ENCODE measurements at regions not wholly inside any gene's neighbourhood (a gene's known extent, or its start where the extent isn't known, plus 50 kb on each side); places are given as distances from the start of the nearest gene placed in this dataset.

GRCh38 chr7:53292341-53292740, 256.9 kb downstream of the POM121L12 start:
- Histone ChIP-seq H3K4me3 (ENCODE audit: extremely low read depth in 1 of 4, insufficient read depth in 2 of 4, low read depth in 3 of 4, low read length in 4 of 4) (no peak overlapping the region), H2BK5ac (ENCODE audit: low read depth, low read length) (no peak overlapping the region), H3K23ac (ENCODE audit: insufficient read length) (no peak overlapping the region), H3K79me1 (ENCODE audit: low read depth, low read length) (no peaks in the 10 kb centered on the region), H3K9me3 (ENCODE audit: insufficient read depth in 2 of 2, low read depth in 1 of 2, low read length in 1 of 2) (peaks cover 2 to 3% of the 10 kb centered on the region in 2 experiments; a peak in 3 of 4 replicates), H3K23me2 (ENCODE audit: low read depth, low read length) (no peaks in the 10 kb centered on the region), H2BK120ac (replicated peaks; ENCODE audit: low read depth, low read length) (no peak overlapping the region), H3K56ac (replicated peaks; ENCODE audit: insufficient read length, low read depth, low read length) (no peak overlapping the region), H3K4me2 (ENCODE audit: insufficient read depth in 1 of 2, low read depth in 2 of 2, low read length in 2 of 2) (no peak overlapping the region), H3K79me2 (ENCODE audit: control insufficient read depth in 1 of 2, insufficient read depth in 2 of 2, low read length in 2 of 2) (no peaks in the 10 kb centered on the region), H3K14ac (ENCODE audit: insufficient read length) (no peak overlapping the region), H3K4ac (replicated peaks; ENCODE audit: insufficient read length, low read depth, low read length) (no peak overlapping the region), H4K5ac (ENCODE audit: insufficient read length, low read depth, low read length) (no peak overlapping the region), H2BK20ac (ENCODE audit: low read length) (no peak overlapping the region), H3K9ac (replicated peaks in 1 of 4; ENCODE audit: extremely low read depth in 1 of 4, low read depth in 3 of 4, low read length in 3 of 4) (no peak overlapping the region), H2BK15ac (ENCODE audit: low read length) (no peak overlapping the region), H4K8ac (ENCODE audit: extremely low read depth, insufficient read depth, low read length) (no peak overlapping the region), H2AFZ (ENCODE audit: low read length) (no peak overlapping the region), H4K91ac (replicated peaks; ENCODE audit: insufficient read length, low read length) (no peak overlapping the region), H2AK5ac (ENCODE audit: low read depth, low read length) (no peak overlapping the region), H3K18ac (ENCODE audit: extremely low read depth, low read length) (no peak overlapping the region), H3K27ac (ENCODE audit: low read depth, low read length) (no peak overlapping the region), H3K27me3 (replicated peaks in 1 of 4; ENCODE audit: control insufficient read depth in 3 of 4, extremely low read depth in 1 of 4, insufficient read depth in 3 of 4, low read length in 3 of 4) (no peaks in the 10 kb centered on the region), H3K4me1 (replicated peaks in 1 of 4; ENCODE audit: control insufficient read depth in 3 of 4, insufficient read depth in 4 of 4, low read length in 3 of 4) (no peaks in the 10 kb centered on the region), H2BK12ac (ENCODE audit: low read depth, low read length) (no peak overlapping the region), H4K20me1 (replicated peaks in 1 of 2; ENCODE audit: control insufficient read depth in 1 of 2, insufficient read depth in 2 of 2, low read length in 2 of 2) (no peaks in the 10 kb centered on the region), H3K36me3 (ENCODE audit: control insufficient read depth in 2 of 4, insufficient read depth in 4 of 4, low read length in 3 of 4) (no peaks in the 10 kb centered on the region)
- DNase-seq (ENCODE audit: low read depth in 1 of 2, low spot score in 2 of 2) (no peak), FAIRE-seq (no peak)
- 93 to 100% methylated on average over 1 to 4 of the region's 4 CpGs for WGBS, 2 experiments (ENCODE audit: extremely low coverage in 1 of 2, insufficient coverage in 1 of 2, insufficient read length in 1 of 2, insufficient replicate concordance in 2 of 2, low coverage in 1 of 2, low lambda C conversion rate in 2 of 2, missing lambda C conversion rate in 1 of 2)
- POLR2A ChIA-PET (ENCODE audit: partially characterized antibody), result no interaction called here
- CTCF ChIA-PET (ENCODE audit: partially characterized antibody), result no interaction called here
- TF ChIP-seq SIX5 (IDR thresholded peaks at IDR 0.05; ENCODE audit: low read depth, low read length), result no peak
- TF ChIP-seq BACH1 (IDR thresholded peaks at IDR 0.05; ENCODE audit: low read length), result no peak
- no peak for TF ChIP-seq EGR1 (IDR thresholded peaks at IDR 0.05; ENCODE audit: borderline replicate concordance, low read depth, low read length)
- TF ChIP-seq USF2 (IDR thresholded peaks at IDR 0.05; ENCODE audit: low read length), result no peak
- TF ChIP-seq BCL11A (IDR thresholded peaks at IDR 0.05; ENCODE audit: low read depth in 2 of 2, low read length in 2 of 2), result no peak
- TF ChIP-seq CTCF (IDR thresholded peaks at IDR 0.05; ENCODE audit: control extremely low read depth in 1 of 3, insufficient read depth in 1 of 3, low read depth in 1 of 3, low read length in 3 of 3), result no peak
- no peak for TF ChIP-seq HDAC2 (IDR thresholded peaks at IDR 0.05; ENCODE audit: borderline replicate concordance in 1 of 2, low read depth in 2 of 2, low read length in 2 of 2)
- TF ChIP-seq MAX (IDR thresholded peaks at IDR 0.05), result no peak
- no peak for TF ChIP-seq TAF1 (IDR thresholded peaks at IDR 0.05; ENCODE audit: low read depth, low read length)
- TF ChIP-seq YY1 (IDR thresholded peaks at IDR 0.05; ENCODE audit: low read depth, low read length), result no peak
- TF ChIP-seq ATF3 (IDR thresholded peaks at IDR 0.05; ENCODE audit: insufficient read depth, low read depth, low read length), result no peak

All from H1 (cell line).